ENCODE measurements at regions not wholly inside any gene's neighbourhood (a gene's known extent, or its start where the extent isn't known, plus 50 kb on each side); places are given as distances from the start of the nearest gene placed in this dataset.
A peak's percentile ranks its signal among the peaks of the same experiment; 100 is the strongest.
"Not testable (repeated sequence)": the region's sequence is repeated elsewhere in the genome, so short reads cannot be mapped to it uniquely, and the experiment has no call there.

GRCh38 chr3:26312816-26313215 is 309.8 kb upstream of the LRRC3B start:
- Histone ChIP-seq H3K4me2 (ENCODE audit: low read length) (no peak overlapping the region), H3K14ac (ENCODE audit: low read length) (no peak overlapping the region), H3K27ac (ENCODE audit: low read depth, low read length) (no peak overlapping the region), H3K27me3 (ENCODE audit: insufficient read depth, low read length) (no peaks in the 10 kb centered on the region), H2BK120ac (ENCODE audit: insufficient read depth, low read length, poor library complexity) (no peak overlapping the region), H2AK5ac (ENCODE audit: low read length) (no peak overlapping the region), H2BK12ac (ENCODE audit: low read length) (no peak overlapping the region), H2BK5ac (ENCODE audit: low read depth, low read length, poor library complexity) (no peak overlapping the region), H3K4me3 (ENCODE audit: low read depth, low read length) (no peak overlapping the region), H4K12ac (ENCODE audit: low read depth, low read length) (no peak overlapping the region), H3K18ac (ENCODE audit: low read length) (no peak overlapping the region), H3K36me3 (ENCODE audit: control insufficient read depth in 1 of 2, insufficient read depth in 2 of 2, low read length in 2 of 2) (no peaks in the 10 kb centered on the region), H3K23ac (ENCODE audit: low read length) (no peak overlapping the region), H3K4ac (ENCODE audit: low read depth, low read length) (peak overlapping the region; percentile 25), H4K8ac (ENCODE audit: low read depth, low read length) (no peak overlapping the region), H3K4me1 (ENCODE audit: control insufficient read depth in 1 of 2, insufficient read depth in 2 of 2, low read length in 2 of 2) (peaks cover 0 to 2% of the 10 kb centered on the region in 2 experiments), H3K79me1 (ENCODE audit: low read length) (peaks cover under 1% of the 10 kb centered on the region), H3K79me2 (ENCODE audit: control insufficient read depth, insufficient read depth, low read length, poor library complexity) (no peaks in the 10 kb centered on the region), H4K91ac (ENCODE audit: low read depth, low read length) (no peak overlapping the region), H3K9ac (ENCODE audit: low read length) (no peak overlapping the region), H3K9me3 (ENCODE audit: insufficient read depth, low read depth, low read length) (no peaks in the 10 kb centered on the region), H2AFZ (ENCODE audit: insufficient read depth, low read length, poor library complexity) (no peak overlapping the region)
- WGBS (ENCODE audit: extremely low coverage, insufficient coverage, insufficient read length): no CpG with 5 or more reads among the region's 5 CpGs
- DNase-seq: no peak

GRCh38 chr3:26316472-26316871 is 306.1 kb upstream of the LRRC3B start:
- Histone ChIP-seq H2AFZ (ENCODE audit: insufficient read depth, low read length, poor library complexity) (no peak overlapping the region), H3K14ac (ENCODE audit: low read length) (no peak overlapping the region), H2BK5ac (ENCODE audit: low read depth, low read length, poor library complexity) (no peak overlapping the region), H3K18ac (ENCODE audit: low read length) (no peak overlapping the region), H3K4ac (ENCODE audit: low read depth, low read length) (no peak overlapping the region), H3K79me2 (ENCODE audit: control insufficient read depth, insufficient read depth, low read length, poor library complexity) (no peaks in the 10 kb centered on the region), H4K91ac (ENCODE audit: low read depth, low read length) (no peak overlapping the region), H3K9ac (ENCODE audit: low read length) (no peak overlapping the region), H4K12ac (ENCODE audit: low read depth, low read length) (no peak overlapping the region), H3K4me1 (ENCODE audit: control insufficient read depth in 1 of 2, insufficient read depth in 2 of 2, low read length in 2 of 2) (no peaks in the 10 kb centered on the region), H3K27me3 (ENCODE audit: insufficient read depth, low read length) (no peaks in the 10 kb centered on the region), H3K4me2 (ENCODE audit: low read length) (no peak overlapping the region), H3K9me3 (ENCODE audit: insufficient read depth, low read depth, low read length) (no peaks in the 10 kb centered on the region), H3K4me3 (ENCODE audit: low read depth, low read length) (no peak overlapping the region), H3K27ac (ENCODE audit: low read depth, low read length) (no peak overlapping the region), H2BK12ac (ENCODE audit: low read length) (no peak overlapping the region), H3K36me3 (ENCODE audit: control insufficient read depth in 1 of 2, insufficient read depth in 2 of 2, low read length in 2 of 2) (no peaks in the 10 kb centered on the region), H4K8ac (ENCODE audit: low read depth, low read length) (no peak overlapping the region), H3K79me1 (ENCODE audit: low read length) (no peaks in the 10 kb centered on the region), H3K23ac (ENCODE audit: low read length) (no peak overlapping the region), H2BK120ac (ENCODE audit: insufficient read depth, low read length, poor library complexity) (no peak overlapping the region), H2AK5ac (ENCODE audit: low read length) (no peak overlapping the region)
- DNase-seq: no peak

- not testable (repeated sequence) for H2BK5ac ChIP-seq (ENCODE audit: low read depth, low read length, poor library complexity); H2BK120ac ChIP-seq (ENCODE audit: insufficient read depth, low read length, poor library complexity); H3K4me1 ChIP-seq (ENCODE audit: control insufficient read depth in 1 of 2, insufficient read depth in 2 of 2, low read length in 2 of 2); H3K23ac ChIP-seq (ENCODE audit: low read length); H3K36me3 ChIP-seq (ENCODE audit: control insufficient read depth in 1 of 2, insufficient read depth in 2 of 2, low read length in 2 of 2); H3K79me1 ChIP-seq (ENCODE audit: low read length); H3K79me2 ChIP-seq (ENCODE audit: control insufficient read depth, insufficient read depth, low read length, poor library complexity); H3K9me3 ChIP-seq (ENCODE audit: insufficient read depth, low read depth, low read length); H3K4me3 ChIP-seq (ENCODE audit: low read depth, low read length); H2BK12ac ChIP-seq (ENCODE audit: low read length); H3K4me2 ChIP-seq (ENCODE audit: low read length); H3K27ac ChIP-seq (ENCODE audit: low read depth, low read length); H4K8ac ChIP-seq (ENCODE audit: low read depth, low read length); H2AFZ ChIP-seq (ENCODE audit: insufficient read depth, low read length, poor library complexity); DNase-seq; H3K4ac ChIP-seq (ENCODE audit: low read depth, low read length); H3K14ac ChIP-seq (ENCODE audit: low read length); H4K91ac ChIP-seq (ENCODE audit: low read depth, low read length); H3K9ac ChIP-seq (ENCODE audit: low read length); H4K12ac ChIP-seq (ENCODE audit: low read depth, low read length); H3K27me3 ChIP-seq (ENCODE audit: insufficient read depth, low read length); H2AK5ac ChIP-seq (ENCODE audit: low read length); H3K18ac ChIP-seq (ENCODE audit: low read length)
- WGBS (ENCODE audit: extremely low coverage, insufficient coverage, insufficient read length): no CpG with 5 or more reads among the region's 6 CpGs
Observed at GRCh38 chr3:26323741-26324140, 298.8 kb upstream of the LRRC3B start.

- Histone ChIP-seq H2BK5ac (ENCODE audit: low read depth, low read length, poor library complexity) (no peak overlapping the region), H2AFZ (ENCODE audit: insufficient read depth, low read length, poor library complexity) (no peak overlapping the region)
- WGBS (ENCODE audit: extremely low coverage, insufficient coverage, insufficient read length): no CpG with 5 or more reads among the region's 3 CpGs
Observed at GRCh38 chr3:26340001-26340400, 282.6 kb upstream of the LRRC3B start.

More at GRCh38 chr3:26340001-26340400, 282.6 kb upstream of the LRRC3B start:
- no peaks in the 10 kb centered on the region for H3K79me2 ChIP-seq (ENCODE audit: control insufficient read depth, insufficient read depth, low read length, poor library complexity)
- H3K14ac ChIP-seq (ENCODE audit: low read length): no peak overlapping the region
- H3K23ac ChIP-seq (ENCODE audit: low read length): no peak overlapping the region
- no peak overlapping the region for H2BK120ac ChIP-seq (ENCODE audit: insufficient read depth, low read length, poor library complexity)
- no peak overlapping the region for H4K12ac ChIP-seq (ENCODE audit: low read depth, low read length)
- no peak overlapping the region for H2BK12ac ChIP-seq (ENCODE audit: low read length)
- H2AK5ac ChIP-seq (ENCODE audit: low read length): no peak overlapping the region
- no peak overlapping the region for H3K18ac ChIP-seq (ENCODE audit: low read length)
- H3K4me3 ChIP-seq (ENCODE audit: low read depth, low read length): no peak overlapping the region
- no peak overlapping the region for H3K9ac ChIP-seq (ENCODE audit: low read length)
- H4K8ac ChIP-seq (ENCODE audit: low read depth, low read length): no peak overlapping the region
- H3K4me2 ChIP-seq (ENCODE audit: low read length): no peak overlapping the region
- no peak for DNase-seq
- no peak overlapping the region for H3K27ac ChIP-seq (ENCODE audit: low read depth, low read length)
- H3K27me3 ChIP-seq (ENCODE audit: insufficient read depth, low read length): no peaks in the 10 kb centered on the region
- no peaks in the 10 kb centered on the region for H3K36me3 ChIP-seq (ENCODE audit: control insufficient read depth in 1 of 2, insufficient read depth in 2 of 2, low read length in 2 of 2)
- H3K4me1 ChIP-seq (ENCODE audit: control insufficient read depth in 1 of 2, insufficient read depth in 2 of 2, low read length in 2 of 2): no peaks in the 10 kb centered on the region
- no peak overlapping the region for H4K91ac ChIP-seq (ENCODE audit: low read depth, low read length)
- H3K9me3 ChIP-seq (ENCODE audit: insufficient read depth, low read depth, low read length): no peaks in the 10 kb centered on the region
- no peak overlapping the region for H3K4ac ChIP-seq (ENCODE audit: low read depth, low read length)
- H3K79me1 ChIP-seq (ENCODE audit: low read length): no peaks in the 10 kb centered on the region
